ENCODE measurements at regions not wholly inside any gene's neighbourhood (a gene's known extent, or its start where the extent isn't known, plus 50 kb on each side); places are given as distances from the start of the nearest gene placed in this dataset.
A peak's percentile ranks its signal among the peaks of the same experiment; 100 is the strongest.
"Not testable (repeated sequence)": the region's sequence is repeated elsewhere in the genome, so short reads cannot be mapped to it uniquely, and the experiment has no call there.

GRCh38 chr10:29375888-29376287, 87.0 kb downstream of the LYZL1 start:
- 93% methylated on average over 4 of the region's 4 CpGs for WGBS, 2 donors
- peaks cover 0 to 4% (median 0%) of the 10 kb centered on the region in 4 donors for H3K4me1 ChIP-seq
- DNase-seq (ENCODE audit: low spot score in 2 of 2) = no peak
- no peaks in the 10 kb centered on the region for H3K27me3 ChIP-seq
- no peak overlapping the region for H3K27ac ChIP-seq
- TF ChIP-seq POLR2A (IDR thresholded peaks at IDR 0.05) (no peak), CTCF (IDR thresholded peaks at IDR 0.05) (no peak), EP300 (IDR thresholded peaks at IDR 0.05) (no peak)
- no peaks in the 10 kb centered on the region for H3K36me3 ChIP-seq
- no peak overlapping the region for H3K4me3 ChIP-seq
- no peaks in the 10 kb centered on the region for H3K9me3 ChIP-seq

- no peaks in the 10 kb centered on the region for H3K36me3 ChIP-seq
- H3K27me3 ChIP-seq = no peaks in the 10 kb centered on the region
- TF ChIP-seq EP300 (IDR thresholded peaks at IDR 0.05) = no peak
- TF ChIP-seq POLR2A (IDR thresholded peaks at IDR 0.05) = no peak
- TF ChIP-seq CTCF (IDR thresholded peaks at IDR 0.05) = peak; percentile 45 to 69 (median 55)
- no peak overlapping the region for H3K4me3 ChIP-seq
- H3K4me1 ChIP-seq = peaks cover 0 to 4% (median 0%) of the 10 kb centered on the region in 4 donors
- H3K27ac ChIP-seq = no peak overlapping the region
- H3K9me3 ChIP-seq = no peaks in the 10 kb centered on the region
- DNase-seq (ENCODE audit: low spot score in 2 of 2) = peak in 1 of 2 donors; percentile 25
- 74 to 77% methylated on average over 10 of the region's 10 CpGs for WGBS, 2 donors
These were observed 88.6 kb downstream of the LYZL1 start for GRCh38 chr10:29377333-29377961.

- no peak overlapping the region for H3K27ac ChIP-seq
- DNase-seq (ENCODE audit: low spot score in 2 of 2) = no peak
- WGBS, 2 donors = 90 to 92% methylated on average over 7 of the region's 7 CpGs
- peaks cover 0 to 4% (median 0%) of the 10 kb centered on the region in 4 donors for H3K4me1 ChIP-seq
- no peaks in the 10 kb centered on the region for H3K36me3 ChIP-seq
- TF ChIP-seq CTCF (IDR thresholded peaks at IDR 0.05) (no peak), POLR2A (IDR thresholded peaks at IDR 0.05) (no peak), EP300 (IDR thresholded peaks at IDR 0.05) (no peak)
- H3K27me3 ChIP-seq = no peaks in the 10 kb centered on the region
- no peaks in the 10 kb centered on the region for H3K9me3 ChIP-seq
- H3K4me3 ChIP-seq = no peak overlapping the region
These were observed 89.2 kb downstream of the LYZL1 start for GRCh38 chr10:29378106-29378505.

GRCh38 chr10:29379208-29379607, 90.3 kb downstream of the LYZL1 start:
- WGBS, 2 donors = 47 to 51% methylated on average over 4 of the region's 4 CpGs
- Histone ChIP-seq H3K27me3 (no peaks in the 10 kb centered on the region), H3K4me1 (peaks cover 0 to 4% (median 0%) of the 10 kb centered on the region in 4 donors), H3K4me3 (no peak overlapping the region), H3K9me3 (no peaks in the 10 kb centered on the region), H3K36me3 (no peaks in the 10 kb centered on the region), H3K27ac (no peak overlapping the region)
- no peak for DNase-seq (ENCODE audit: low spot score in 2 of 2)
- TF ChIP-seq POLR2A (IDR thresholded peaks at IDR 0.05) = no peak

- DNase-seq (ENCODE audit: low spot score in 2 of 2); H3K27ac ChIP-seq: not testable (repeated sequence)
These were observed 91.1 kb downstream of the LYZL1 start for GRCh38 chr10:29379777-29380598.

GRCh38 chr10:29380599-29381511, 92.0 kb downstream of the LYZL1 start:
- not testable (repeated sequence) for H3K27ac ChIP-seq; H3K36me3 ChIP-seq; H3K9me3 ChIP-seq; H3K4me1 ChIP-seq; H3K27me3 ChIP-seq; H3K4me3 ChIP-seq; DNase-seq (ENCODE audit: low spot score in 2 of 2)
- 62 to 71% methylated on average over 16 of the region's 16 CpGs for WGBS, 2 donors

More at GRCh38 chr10:29379777-29380598, 91.1 kb downstream of the LYZL1 start:
- H3K4me1 ChIP-seq, H3K9me3 ChIP-seq, H3K4me3 ChIP-seq, H3K27me3 ChIP-seq, H3K36me3 ChIP-seq: not testable (repeated sequence)
- WGBS, 2 donors = 84 to 85% methylated on average over 14 to 16 of the region's 16 CpGs

All from tibial nerve (tissue), 4 donors.